ENCODE measurements at regions not wholly inside any gene's neighbourhood (a gene's known extent, or its start where the extent isn't known, plus 50 kb on each side); places are given as distances from the start of the nearest gene placed in this dataset.

DNA sequence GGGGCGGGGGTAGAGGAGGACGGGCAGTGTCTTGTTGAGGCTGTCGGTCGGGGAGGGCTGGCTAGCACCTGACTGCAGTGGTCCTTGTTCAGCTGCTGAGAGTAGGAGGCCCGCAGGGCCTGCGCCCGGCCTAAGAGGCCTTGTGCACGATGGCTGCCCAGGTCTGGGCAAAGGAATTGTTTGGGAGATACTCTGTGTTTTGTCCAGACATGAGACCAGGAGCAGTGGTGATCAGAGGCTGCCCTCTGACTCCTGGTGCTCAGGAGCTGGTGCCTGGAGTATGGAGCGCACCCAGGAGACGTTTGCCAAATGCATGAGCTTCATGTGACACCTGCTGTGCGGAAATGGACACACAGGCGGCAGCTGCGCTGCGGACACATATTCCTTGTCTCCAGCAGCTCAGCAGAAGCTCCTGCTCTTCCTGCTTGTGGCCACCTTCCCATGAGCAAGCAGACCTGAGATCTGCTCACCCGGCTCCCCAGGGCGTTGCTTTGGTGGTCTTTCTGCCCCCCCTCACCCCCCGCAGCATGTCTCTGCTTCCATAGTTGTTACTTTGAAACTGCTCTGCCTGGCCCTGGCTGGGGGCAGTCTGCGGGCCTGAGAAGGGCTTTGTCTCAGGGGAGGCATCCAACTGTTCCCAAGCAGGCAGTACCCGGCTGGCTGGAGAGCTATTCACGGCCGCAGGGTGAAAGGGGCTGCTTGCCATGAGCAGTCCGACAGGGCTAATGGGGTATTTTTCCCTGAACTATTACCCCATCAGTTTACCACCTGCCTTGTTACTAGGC lies 163.9 kb downstream of the TEX29 start:
- Histone ChIP-seq H3K4me3 (no peak overlapping the region), H3K9me3 (peaks cover 7 to 30% (median 26%) of the 10 kb centered on the region in 4 donors), H3K4me1 (no peaks in the 10 kb centered on the region), H3K36me3 (no peaks in the 10 kb centered on the region), H3K27ac (no peak overlapping the region), H3K27me3 (peaks cover 0 to 49% (median 0%) of the 10 kb centered on the region in 3 donors)
- TF ChIP-seq EP300 (IDR thresholded peaks at IDR 0.05) = no peak
- TF ChIP-seq POLR2AphosphoS5 (IDR thresholded peaks at IDR 0.05) = no peak
- peak in 1 of 2 donors; percentile 17 for DNase-seq
- WGBS, 5 donors = 75 to 82% (median 80%) methylated on average over 14 to 22 of the region's 22 CpGs
- intact Hi-C loops (cut with DNase I; ENCODE audit: low total_unique reads) = no loop called here

DNA sequence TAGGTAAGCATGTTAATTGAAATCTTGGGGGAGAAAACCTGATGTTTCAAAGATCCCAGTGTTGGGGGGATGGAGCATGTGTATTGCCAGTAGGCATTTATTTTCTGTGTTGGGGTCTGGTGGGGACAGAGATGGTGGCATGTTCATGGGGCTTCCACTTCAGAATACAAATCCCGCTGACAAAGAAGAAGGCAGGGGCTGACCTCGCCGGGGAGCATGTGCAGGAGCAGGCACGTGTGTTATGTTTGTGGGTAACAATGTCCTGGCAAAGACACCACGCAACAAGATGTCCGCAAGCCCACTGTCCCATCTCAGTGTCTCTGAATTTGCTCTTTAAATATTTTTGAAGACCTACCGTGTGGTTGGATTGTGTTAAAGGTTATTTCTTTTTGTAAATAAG lies 164.5 kb downstream of the TEX29 start:
- no peaks in the 10 kb centered on the region for H3K36me3 ChIP-seq
- no peak overlapping the region for H3K27ac ChIP-seq
- DNase-seq = no peak
- intact Hi-C loops (cut with DNase I; ENCODE audit: low total_unique reads) = no loop called here
- TF ChIP-seq POLR2A (IDR thresholded peaks at IDR 0.05) = no peak
- TF ChIP-seq, protein P1, sequence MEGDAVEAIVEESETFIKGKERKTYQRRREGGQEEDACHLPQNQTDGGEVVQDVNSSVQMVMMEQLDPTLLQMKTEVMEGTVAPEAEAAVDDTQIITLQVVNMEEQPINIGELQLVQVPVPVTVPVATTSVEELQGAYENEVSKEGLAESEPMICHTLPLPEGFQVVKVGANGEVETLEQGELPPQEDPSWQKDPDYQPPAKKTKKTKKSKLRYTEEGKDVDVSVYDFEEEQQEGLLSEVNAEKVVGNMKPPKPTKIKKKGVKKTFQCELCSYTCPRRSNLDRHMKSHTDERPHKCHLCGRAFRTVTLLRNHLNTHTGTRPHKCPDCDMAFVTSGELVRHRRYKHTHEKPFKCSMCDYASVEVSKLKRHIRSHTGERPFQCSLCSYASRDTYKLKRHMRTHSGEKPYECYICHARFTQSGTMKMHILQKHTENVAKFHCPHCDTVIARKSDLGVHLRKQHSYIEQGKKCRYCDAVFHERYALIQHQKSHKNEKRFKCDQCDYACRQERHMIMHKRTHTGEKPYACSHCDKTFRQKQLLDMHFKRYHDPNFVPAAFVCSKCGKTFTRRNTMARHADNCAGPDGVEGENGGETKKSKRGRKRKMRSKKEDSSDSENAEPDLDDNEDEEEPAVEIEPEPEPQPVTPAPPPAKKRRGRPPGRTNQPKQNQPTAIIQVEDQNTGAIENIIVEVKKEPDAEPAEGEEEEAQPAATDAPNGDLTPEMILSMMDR (IDR thresholded peaks at IDR 0.05) = no peak
- no peak for TF ChIP-seq EP300 (IDR thresholded peaks at IDR 0.05)
- no peak for TF ChIP-seq POLR2AphosphoS5 (IDR thresholded peaks at IDR 0.05)
- H3K4me1 ChIP-seq = no peaks in the 10 kb centered on the region
- 82 to 88% (median 84%) methylated on average over 7 of the region's 7 CpGs for WGBS, 5 donors
- H3K9me3 ChIP-seq = peaks cover 7 to 30% (median 26%) of the 10 kb centered on the region in 4 donors
- H3K4me3 ChIP-seq = no peak overlapping the region
- H3K27me3 ChIP-seq = peaks cover 0 to 46% (median 0%) of the 10 kb centered on the region in 3 donors

DNA sequence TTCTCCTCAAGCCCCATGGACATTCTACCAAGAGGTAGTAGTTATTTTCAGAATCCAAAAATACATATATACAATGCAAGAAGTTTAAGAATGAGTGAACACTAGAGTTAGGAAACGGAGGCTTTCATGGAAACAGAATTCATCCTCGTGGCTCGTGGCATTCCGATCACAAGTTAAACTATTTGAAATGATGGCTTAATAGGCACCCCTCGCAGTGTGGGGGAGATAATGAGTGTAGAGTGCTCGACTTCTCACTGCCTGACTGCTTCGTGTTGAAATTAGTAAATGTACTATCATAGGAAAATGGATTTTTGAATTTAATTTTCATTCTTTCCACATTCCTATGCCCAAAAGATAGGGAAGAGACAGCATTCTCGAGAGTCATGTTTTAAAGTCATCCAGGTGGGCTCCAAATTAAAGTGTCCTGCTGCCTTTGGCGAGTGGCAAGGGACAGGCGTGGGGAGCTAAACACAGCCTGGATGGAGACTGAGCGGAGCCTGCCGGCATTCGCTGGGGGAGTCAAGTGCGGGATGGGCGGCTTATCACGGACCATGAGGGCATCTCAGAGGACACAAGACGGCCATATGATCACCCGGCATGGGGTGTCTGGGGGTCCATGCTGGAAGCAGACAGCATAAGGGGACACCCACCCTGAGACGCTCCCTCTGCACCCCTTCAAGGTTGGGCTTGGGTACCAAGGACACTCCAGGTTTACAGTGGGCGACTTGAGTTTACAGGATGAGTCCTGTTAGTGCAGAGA lies 165.2 kb downstream of the TEX29 start:
- Histone ChIP-seq H3K27me3 (peaks cover 0 to 39% (median 0%) of the 10 kb centered on the region in 3 donors), H3K27ac (no peak overlapping the region), H3K9me3 (peaks cover 7 to 30% (median 26%) of the 10 kb centered on the region in 4 donors), H3K4me3 (no peak overlapping the region), H3K4me1 (no peaks in the 10 kb centered on the region), H3K36me3 (no peaks in the 10 kb centered on the region)
- TF ChIP-seq POLR2A (IDR thresholded peaks at IDR 0.05) (no peak), POLR2AphosphoS5 (IDR thresholded peaks at IDR 0.05) (no peak), EP300 (IDR thresholded peaks at IDR 0.05) (no peak)
- TF ChIP-seq, protein P1 (IDR thresholded peaks at IDR 0.05) = no peak
- peak in 1 of 2 donors; percentile 11 for DNase-seq
- WGBS, 5 donors = 87 to 90% (median 88%) methylated on average over 19 to 20 of the region's 20 CpGs
- intact Hi-C loops (cut with DNase I; ENCODE audit: low total_unique reads) = no loop called here

DNA sequence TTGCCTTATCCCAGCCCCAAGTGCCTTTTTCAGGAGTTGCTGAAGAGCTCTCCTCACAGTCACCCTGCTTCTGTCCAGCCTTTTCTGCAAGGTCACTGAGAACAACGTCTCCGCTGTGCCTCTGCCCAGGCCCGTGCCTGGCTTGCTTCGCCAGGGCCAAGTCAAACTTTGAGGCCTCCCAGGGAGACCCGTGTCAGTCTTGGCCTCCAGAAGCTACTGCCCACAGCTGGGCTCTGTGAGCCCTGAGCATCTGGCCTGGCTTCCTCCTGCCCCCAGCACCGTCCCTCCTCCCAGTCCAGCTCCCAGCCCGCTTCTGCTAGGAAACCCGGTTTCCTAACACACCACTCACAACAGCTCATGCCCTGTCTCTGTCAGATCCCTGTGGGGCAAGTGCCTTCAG lies 165.9 kb downstream of the TEX29 start:
- 87 to 96% (median 94%) methylated on average over 8 of the region's 8 CpGs for WGBS, 5 donors
- H3K4me3 ChIP-seq = no peak overlapping the region
- intact Hi-C loops (cut with DNase I; ENCODE audit: low total_unique reads) = no loop called here
- no peaks in the 10 kb centered on the region for H3K36me3 ChIP-seq
- peaks cover 0 to 35% (median 0%) of the 10 kb centered on the region in 3 donors for H3K27me3 ChIP-seq
- H3K27ac ChIP-seq = no peak overlapping the region
- H3K9me3 ChIP-seq = peaks cover 7 to 30% (median 26%) of the 10 kb centered on the region in 4 donors
- H3K4me1 ChIP-seq = no peaks in the 10 kb centered on the region
- DNase-seq = no peak
- TF ChIP-seq POLR2A (IDR thresholded peaks at IDR 0.05) (no peak), EP300 (IDR thresholded peaks at IDR 0.05) (no peak), POLR2AphosphoS5 (IDR thresholded peaks at IDR 0.05) (no peak)
- TF ChIP-seq, protein P1 (IDR thresholded peaks at IDR 0.05) = no peak

Data from stomach (tissue), 8 donors.